GM21576 (cell line): ENCODE measurements at regions not wholly inside any gene's neighbourhood (a gene's known extent, or its start where the extent isn't known, plus 50 kb on each side); places are given as distances from the start of the nearest gene placed in this dataset.

Source experiments
- ATAC-seq: cut with Tn5 transposase; IDR thresholded peaks from one replicate; pipeline ENCODE4 v1.9.1; 2021; ENCODE audit warnings: mild to moderate bottlenecking, moderate library complexity; ENCODE audit not compliant: unreplicated experiment

DNA sequence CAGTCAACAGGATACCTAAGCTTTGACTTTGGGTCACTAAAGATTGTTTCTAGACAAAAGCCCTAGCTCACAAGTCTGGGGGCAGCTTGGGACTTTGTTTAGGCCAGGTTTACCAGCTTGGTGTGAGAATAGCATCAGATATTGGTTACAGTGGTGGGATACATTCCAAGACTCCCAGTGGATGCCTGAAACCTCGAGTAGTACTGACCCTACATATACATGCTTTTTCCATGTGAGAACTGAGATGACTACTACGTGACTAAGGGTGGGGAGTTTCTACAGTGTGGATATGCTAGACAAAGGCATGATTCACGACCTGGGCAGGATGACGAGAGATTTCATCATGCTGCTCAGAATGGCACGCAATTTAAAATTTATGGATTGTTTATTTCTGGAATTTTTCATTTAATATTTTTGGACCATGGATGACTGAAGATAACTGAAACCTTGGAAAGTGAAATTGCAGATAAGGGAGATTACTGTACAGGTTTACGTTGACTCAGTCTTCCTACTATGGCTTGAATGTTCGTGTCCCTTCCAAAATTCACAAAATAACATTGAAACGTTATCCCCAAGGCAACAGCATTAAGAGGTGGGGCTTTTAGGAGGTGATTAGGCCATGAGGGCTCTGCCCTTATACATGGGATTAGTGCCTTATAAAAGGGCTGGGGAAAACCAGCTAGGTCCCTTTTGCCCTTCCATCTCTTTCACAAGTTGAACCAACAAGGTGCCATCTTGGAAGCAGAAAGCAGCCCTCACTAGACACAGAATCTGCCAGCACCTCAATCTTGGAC lies 50.2 kb upstream of the CTAGE1 start:
- ATAC-seq: no peak

DNA sequence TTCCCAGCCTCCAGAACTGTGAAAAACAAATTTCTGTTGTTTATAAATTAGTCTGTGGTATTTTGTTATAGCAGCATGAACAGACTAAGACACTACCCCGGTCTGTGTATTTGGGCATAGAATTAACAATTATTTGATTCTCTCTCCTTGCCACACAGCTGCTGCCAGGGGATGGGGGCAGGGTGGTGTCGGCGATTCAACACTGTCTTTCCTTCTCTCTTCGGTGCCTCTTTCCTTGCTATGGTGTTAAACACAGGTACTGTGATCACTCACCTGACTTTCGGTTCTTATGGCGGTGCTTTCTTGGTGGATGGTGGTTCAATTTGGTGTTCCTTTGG lies 50.8 kb upstream of the CTAGE1 start:
- ATAC-seq: no peak

DNA sequence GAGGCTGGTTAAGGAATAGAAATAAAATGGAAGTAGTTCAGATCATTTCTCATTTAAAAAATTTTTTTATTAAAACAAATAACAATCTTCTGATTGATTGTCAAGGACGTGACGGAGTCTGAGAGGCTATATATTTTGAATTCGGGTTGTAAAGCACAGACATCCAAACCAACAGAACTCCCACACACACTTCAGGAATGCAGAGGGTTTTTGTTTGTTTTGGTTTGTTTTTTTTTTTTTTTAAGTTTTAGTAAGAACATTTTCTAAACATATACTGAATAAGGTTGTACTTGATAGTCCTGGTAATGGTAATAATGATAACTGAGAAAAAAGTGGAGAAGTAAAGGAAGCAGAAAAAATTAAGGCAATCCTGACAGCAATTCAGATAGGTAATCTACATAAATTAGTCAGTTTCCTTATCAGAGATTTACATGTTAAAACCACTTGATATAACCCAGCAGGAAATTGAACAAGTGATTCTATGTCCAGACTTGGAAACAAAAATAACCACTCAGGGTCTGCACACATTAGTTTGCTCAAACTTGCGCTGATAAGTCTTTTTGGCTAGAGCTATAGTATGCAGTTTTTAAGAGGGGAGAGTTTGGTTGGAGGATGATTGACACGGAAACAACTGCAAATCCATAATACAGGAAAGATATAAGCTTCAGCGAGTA lies 51.5 kb upstream of the CTAGE1 start:
- no peak for ATAC-seq

DNA sequence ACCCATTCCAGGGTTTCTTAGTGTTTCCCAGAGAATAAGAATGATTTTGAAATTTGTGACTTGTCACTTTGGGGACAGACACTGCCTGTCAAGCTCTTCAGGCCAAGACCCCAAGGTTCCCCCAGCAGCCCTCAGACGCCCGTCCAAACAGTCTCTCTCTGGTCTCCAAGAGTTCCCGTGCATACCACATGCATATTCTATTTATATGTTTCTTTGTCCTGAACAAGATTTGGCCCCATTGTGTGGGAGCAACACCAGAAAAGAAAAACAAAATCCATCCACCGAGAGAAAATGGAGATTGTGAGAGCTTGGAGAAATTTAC lies 52.2 kb upstream of the CTAGE1 start:
- no peak for ATAC-seq

DNA sequence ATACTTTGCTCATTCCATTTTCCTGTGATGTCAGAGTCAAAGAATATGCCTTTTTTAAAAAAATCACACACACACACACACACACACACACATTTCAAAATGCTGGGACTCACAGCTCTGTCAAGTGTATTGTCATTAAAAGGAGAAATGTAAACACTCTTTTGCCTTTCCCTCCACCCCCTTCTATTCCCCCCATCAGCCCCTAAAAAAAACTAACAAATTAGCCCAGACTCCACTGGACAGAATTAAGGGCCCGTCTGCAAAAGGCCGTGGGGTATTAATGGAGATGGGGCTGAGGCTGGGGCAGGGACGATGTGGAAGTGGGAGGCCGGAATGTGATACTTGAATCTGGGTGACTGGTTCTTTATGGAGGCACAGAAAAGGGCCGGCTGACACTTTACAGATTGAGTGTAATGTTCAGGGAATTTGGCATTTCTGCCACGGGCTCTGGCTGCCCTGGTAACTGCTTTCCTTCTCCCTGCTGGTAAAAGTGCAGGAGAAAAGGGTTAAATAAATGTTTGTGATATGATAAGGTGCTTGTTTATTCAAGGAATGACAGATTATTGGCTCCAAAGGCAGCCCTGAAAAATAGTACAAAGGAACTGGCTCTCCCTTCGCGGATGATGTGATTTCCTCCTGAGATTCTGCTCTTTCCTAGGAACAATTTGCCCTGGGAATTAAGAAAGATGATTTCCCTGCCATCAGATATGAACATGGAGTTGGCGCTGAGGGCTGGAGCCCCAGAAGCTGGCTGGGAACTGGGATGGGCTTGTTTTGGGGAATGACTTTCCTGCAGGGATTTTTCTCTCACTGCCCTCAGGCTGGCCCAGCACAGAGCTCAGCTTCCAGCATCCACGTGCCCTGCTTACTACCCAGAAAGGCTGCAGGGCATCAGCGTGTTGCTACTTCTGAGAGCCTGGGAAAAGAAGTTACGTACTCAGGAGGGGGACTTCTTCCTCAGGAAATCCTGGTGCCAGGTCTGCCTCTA lies 52.8 kb upstream of the CTAGE1 start:
- no peak for ATAC-seq

DNA sequence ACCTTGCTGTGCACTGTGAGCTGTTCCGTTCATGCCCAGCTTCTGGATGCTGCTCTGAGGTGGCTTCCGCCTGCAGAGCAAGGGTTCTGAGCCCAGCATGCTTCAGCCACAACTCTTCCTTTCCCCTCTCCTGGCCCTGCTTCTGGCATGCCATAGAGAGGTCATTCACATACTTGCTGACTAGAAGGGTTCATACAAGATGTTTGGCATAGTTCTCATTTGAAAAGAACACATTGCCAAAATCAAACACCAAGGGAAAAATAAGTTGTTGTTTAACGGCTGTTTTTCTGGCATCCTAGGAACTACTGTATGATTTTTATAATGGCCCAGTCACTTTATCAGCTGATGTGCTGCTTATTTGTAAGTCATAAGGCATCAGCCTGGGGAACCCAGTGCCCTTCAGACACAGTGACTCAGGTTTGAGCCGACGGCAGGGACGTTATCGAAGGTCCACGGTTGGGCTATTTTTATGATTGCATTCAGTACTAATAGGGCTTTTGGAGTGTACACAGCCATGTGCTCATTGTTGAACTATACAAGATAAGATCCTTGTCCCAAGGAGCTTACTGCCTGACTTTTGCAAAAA lies 53.9 kb upstream of the CTAGE1 start:
- no peak for ATAC-seq

DNA sequence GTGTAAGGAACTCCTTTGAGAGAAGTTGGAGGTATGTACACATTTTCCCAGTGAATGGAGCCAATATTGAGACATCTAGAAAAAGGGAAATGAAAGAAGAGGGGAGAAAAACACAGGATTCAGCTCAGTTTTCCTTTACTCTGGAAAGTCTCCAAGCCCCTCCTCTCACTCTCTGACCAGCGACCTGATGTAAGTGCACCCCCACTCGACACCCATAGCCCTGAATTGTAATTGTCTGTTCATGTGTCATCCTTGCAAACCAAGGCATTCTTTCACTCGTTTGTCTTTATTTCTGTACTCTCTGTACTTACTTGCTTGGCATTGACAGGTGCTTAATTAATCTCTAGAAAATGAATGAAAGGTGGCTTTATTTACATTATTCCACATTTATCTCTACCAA lies 55.7 kb upstream of the CTAGE1 start:
- no peak for ATAC-seq

DNA sequence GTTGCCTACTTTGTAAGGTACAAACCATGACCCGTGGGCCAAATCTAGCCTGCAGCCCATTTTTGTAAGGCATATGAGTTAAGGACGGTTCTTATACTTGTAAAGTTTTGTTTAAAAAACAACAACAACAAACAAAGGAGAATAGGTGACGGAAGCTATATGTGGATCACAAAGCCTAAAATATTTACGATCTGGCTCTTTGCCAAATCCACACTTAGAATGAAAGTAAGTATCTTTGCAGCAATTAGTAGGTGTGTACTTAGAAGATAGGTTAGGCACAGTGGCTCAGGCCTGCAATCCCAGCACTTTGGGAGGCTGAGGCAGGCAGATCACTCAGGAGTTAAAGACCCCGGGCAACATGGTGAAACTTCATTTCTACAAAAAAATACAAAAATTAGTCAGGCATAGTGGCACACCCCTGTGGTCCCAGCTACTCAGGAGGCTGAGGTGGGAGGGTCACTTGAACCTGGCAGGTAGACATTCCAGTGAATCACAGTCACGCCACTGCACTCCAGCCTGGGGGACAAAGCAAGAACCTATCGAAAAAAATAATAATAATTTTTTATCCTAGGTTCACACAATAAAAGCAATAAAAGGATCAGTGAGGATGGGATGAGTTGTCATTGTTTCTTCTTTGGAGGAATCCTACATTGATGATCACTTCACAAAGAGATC lies 57.8 kb upstream of the CTAGE1 start:
- no peak for ATAC-seq

DNA sequence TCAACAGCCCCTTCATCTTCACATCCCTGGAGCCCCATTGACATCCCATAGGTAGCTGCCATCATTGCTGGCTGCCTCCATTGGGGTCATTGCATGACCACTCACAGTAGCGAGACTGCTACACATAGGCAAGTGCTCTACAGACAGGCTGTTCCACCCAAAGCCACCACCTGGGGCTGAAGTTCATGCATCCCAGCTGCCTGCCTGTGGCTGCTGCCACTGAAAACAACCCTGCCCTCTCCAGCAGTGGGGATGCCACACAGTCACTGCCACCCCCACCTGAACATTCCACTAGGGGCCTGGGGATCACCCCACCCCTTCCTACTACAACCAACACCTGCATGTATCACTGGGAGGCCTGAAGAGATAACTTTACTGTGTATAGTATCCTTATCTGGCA lies 59.5 kb upstream of the CTAGE1 start:
- no peak for ATAC-seq

DNA sequence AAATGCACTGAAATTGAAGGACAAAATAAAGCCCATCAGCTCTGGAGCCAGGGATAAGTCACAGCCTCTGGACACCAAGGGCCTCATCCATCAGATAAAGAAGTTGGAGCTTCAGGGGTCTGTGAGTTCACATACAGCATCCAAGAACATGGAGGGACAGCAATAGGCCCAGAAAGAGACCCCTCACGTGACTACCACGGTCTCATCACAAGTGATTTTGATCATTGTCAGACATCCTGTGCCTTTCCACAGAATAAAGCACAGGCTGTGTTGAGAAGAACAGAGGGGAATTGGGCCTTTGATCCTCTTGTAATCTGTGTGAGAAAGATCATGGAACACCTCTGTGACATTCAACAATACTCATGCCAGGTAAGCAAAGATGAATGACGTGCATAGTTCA lies 65.2 kb upstream of the CTAGE1 start:
- no peak for ATAC-seq

DNA sequence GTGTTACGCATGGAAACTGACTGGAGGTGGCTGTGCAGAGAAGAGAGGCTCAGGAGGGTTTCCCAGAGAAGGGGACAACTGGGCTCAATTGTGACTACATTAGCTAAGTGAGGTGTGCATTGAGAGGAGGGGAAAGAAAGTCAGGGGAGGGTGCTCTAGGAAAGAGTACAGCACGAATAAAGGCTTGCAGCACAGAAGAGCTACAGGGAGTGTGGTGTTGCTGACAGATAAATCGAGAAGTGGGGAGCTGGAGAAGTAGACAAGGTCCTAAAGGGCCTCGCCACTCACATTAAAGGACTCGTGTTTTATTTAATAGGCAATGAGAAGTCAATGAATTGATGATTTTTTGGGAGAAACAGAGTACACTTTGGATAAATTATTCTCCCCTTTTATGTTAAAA lies 65.7 kb upstream of the CTAGE1 start:
- no peak for ATAC-seq

DNA sequence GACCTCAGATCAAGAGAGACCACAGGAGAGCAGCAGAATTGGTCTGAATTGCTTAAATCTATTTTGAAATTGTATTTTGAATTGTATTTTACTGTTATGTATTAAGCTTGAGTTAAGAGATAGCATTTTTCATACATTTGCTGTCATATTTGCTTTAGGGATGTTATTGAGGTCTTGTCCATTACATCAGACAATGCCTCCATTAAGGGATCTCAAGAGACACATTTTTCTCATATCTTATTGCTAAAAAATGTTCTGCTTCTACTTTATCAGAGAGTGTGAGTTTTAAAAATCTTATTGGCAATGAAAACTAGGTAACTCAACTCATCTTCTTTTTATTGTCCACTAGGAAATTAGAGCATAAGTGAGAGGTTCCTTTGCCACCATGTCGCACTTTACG lies 66.8 kb upstream of the CTAGE1 start:
- no peak for ATAC-seq

DNA sequence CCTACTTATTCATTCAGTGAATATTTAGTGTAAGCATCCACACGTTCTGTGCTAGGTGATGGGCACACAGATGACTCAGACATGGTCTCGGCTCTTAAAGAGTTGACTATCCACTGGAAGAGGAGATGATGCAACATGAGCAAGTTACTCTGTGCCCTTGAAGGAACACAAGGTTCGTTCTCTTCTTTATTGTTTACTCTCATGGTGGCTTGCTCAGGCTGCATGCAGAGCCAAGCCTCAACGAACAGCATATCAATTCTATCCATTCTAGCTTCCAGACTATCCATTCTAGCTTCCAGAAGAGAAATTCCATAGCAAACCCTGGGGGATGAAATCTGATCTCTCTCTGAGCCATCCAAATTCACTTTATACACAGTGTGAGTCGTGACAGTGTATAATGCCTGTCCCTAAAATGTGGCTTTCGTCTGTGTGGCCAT lies 68.1 kb upstream of the CTAGE1 start:
- ATAC-seq: no peak

DNA sequence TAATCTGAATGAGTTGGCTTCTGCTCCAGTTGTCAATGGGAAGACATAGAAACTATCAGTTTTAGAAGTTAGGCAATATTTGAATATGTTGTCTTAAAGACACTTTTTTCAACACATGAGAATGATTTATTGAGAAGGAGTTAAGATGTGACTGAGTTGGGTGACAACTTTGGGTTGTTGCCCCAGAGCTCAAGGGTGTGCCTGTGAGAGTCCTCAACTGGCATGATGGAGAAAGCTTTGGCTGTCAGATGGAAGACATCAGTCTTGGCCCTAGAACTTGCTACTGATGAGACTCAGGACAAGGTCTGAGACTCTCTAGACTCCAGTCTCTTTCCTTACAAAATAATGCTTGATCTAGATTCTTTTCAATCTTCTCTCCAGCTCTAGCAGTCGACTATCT lies 69.0 kb upstream of the CTAGE1 start:
- ATAC-seq: no peak

DNA sequence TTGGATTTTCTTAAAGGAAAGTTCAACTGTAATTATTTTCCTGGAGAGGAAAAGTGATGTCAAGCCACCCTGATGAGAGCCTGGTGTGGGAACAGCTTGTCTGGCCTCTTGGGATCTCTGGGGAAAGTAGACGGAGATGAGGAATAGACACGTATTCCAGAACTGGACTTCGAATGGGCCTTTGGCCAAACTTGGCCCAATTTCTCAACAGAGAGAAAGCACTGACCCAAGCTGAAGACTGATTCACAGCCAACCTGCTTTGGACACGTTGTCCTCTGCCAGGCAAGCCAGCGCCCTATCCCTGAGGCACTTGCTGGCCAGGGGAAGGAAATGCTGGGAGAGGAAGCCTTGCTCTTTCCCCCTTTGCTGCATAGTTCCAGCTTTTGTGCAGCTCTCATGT lies 70.8 kb upstream of the CTAGE1 start:
- ATAC-seq: no peak

DNA sequence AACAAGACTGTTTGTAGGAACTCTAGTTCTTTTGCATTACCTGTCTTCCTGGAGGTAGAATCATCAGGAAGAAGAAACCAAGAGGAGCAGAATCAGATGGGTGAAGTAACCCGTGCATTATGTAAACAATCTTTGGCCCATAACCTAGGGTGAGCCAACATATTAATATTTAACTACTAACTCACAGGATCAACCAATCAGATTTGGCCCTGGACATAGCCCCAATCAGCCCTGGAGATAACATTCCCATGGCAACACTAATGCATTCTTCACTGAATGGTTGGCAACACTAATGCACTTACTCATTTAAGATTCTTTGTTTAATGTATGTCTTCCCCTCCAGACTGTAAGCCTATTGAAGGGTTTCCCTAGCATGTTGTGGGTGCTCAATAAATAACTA lies 72.0 kb upstream of the CTAGE1 start:
- no peak for ATAC-seq

DNA sequence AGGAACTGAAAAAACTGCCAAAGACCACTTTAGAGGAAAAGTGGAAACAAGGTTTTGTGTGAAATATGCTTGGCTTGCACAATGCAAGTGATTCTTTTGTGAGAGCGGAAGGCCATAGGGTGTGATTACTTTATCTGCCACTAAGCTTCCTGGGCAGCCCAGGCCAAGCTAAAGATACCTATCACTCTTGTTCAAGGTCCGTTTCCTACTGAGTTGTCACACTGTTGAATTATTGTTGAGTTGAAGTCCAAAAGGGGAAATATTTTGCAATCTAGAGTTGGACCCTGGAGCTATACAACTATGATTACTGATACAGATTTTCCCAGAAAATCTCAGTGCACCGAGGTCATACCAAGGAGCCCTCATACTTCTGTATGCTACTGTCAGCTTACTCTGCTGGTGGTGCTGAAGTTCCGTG lies 72.7 kb upstream of the CTAGE1 start:
- ATAC-seq: no peak

DNA sequence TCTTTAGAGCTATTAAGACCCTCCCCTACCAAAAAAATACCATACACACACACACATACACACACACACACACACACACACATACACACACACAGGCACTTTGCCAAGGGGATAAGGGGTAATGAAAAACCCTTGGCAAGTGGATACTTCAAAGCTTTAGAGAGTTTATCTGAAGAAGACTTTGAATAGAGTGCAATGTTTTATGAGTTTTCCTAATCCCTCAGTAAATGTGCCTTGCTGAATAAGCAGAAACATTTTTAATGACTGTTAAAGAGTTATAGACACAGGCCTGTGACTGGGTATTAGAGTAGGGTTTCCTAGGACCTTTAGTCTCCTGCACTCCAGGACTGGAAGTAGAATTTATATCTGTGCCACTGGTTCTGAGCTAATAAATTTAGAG lies 75.5 kb upstream of the CTAGE1 start:
- ATAC-seq: no peak

DNA sequence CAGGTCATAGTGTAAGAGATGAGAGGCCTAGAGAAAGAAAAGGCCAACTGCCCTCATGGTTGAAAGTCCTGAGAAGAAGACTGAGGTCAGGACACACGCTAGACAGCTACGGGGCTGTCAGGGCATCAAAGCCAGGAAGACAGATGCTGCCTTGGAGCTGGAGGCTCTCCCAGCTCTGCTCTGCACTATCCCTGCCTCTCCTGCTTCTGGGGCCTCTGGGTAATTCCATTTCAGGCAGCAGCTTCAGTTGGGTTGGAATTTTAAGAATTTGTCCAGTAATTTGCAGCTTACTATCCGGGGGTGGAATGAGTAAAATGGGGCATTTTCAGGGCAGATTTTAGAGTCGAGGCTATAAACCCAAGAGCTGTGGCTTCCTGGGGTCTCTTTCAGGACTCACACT lies 76.2 kb upstream of the CTAGE1 start:
- no peak for ATAC-seq

DNA sequence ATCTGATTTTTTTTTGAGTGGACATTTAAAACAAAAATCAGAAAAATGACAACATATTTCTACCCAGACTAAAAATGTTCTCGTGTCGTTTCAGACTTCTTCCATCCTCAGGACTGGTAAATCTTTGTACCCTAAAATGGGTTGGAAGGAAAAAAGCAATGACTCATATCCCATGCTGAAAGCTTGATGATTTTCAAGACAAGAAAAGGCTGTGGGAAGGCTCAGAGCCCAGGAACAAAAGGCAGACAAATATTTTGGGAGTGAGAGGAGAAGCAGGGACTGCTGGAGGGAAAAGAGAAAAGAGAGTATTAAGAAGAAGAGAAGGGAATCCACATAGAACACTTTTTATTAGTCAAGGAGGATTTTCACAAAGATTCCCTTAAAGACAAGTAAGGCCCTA lies 77.1 kb upstream of the CTAGE1 start:
- ATAC-seq: no peak

DNA sequence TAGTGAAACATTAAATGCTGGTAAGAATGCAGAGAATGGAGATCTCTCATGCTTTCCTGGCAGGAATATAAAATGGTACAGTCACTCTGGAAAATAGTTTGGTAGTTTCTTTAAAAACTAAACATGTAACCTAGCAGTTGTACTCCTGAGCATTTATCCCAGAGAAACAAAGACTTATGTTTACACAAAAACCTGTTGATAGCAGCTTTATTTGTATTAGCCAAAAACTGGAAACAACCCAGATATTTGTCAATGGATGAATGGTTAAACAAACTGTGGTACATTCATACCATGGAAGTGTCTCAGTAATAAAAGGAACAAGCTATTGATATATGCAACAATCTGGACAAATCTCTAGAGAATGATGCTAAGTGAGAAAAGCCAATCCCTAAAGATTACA lies 81.7 kb upstream of the CTAGE1 start:
- no peak for ATAC-seq
